AG04449 (cell line): ENCODE measurements at regions not wholly inside any gene's neighbourhood (a gene's known extent, or its start where the extent isn't known, plus 50 kb on each side); places are given as distances from the start of the nearest gene placed in this dataset.

Source experiments
- CTCF ChIA-PET: fragments of 350-600 bp; formaldehyde crosslinking; extraction: SDS; loops from one replicate; lab custom pipeline; 2021; ENCODE audit warnings: antibody characterized with exemption; lab: Yijun Ruan, JAX
- POLR2A ChIA-PET: fragments of 400-600, 350-600 bp; formaldehyde crosslinking; extraction: SDS; loops from one replicate; lab custom pipeline; 2020; ENCODE audit warnings: antibody characterized with exemption, inconsistent platforms; lab: Yijun Ruan, JAX
- DNase-seq: peaks from one replicate; pipeline ENCODE4 v3.0.0-alpha.2; 2010; ENCODE audit warnings: low read depth, low spot score
- H3K4me3 ChIP-seq: 2 replicates; pipeline ENCODE4 v1.5.1; 2011; ENCODE audit warnings: low read depth, mild to moderate bottlenecking, control low read depth, low read length
- CTCF ChIP-seq: IDR thresholded peaks from one replicate; pipeline ENCODE4 v1.5.1; 2011; ENCODE audit warnings: mild to moderate bottlenecking, moderate library complexity, low read length, control low read depth, inconsistent platforms; ENCODE audit not compliant: insufficient read depth; ENCODE audit errors: missing control alignments

GRCh38 chr4:20302336-20302735 lies 50.6 kb downstream of the SLIT2 start:
- DNase-seq = no peak
- CTCF ChIA-PET = no interaction called here
- TF ChIP-seq CTCF = no peak
- H3K4me3 ChIP-seq = no peak overlapping the region
- POLR2A ChIA-PET = no interaction called here

- DNase-seq = no peak
- no peak overlapping the region for H3K4me3 ChIP-seq
- TF ChIP-seq CTCF = peak; percentile 27
- ChIA-PET CTCF (interaction anchor here (0.9 to 5.3 kb wide), 23 partner anchors 8 to 384 kb away, joined by 3 to 69 read pairs (median 5); no protein-coding TSS in a partner anchor), POLR2A (no interaction called here)
Measured at GRCh38 chr4:20305976-20306375, 54.3 kb downstream of the SLIT2 start.

- POLR2A ChIA-PET = interaction anchor here (0.7 kb wide), 1 partner anchor 45 kb away, joined by 3 read pairs; no protein-coding TSS in a partner anchor
- no peak for TF ChIP-seq CTCF
- H3K4me3 ChIP-seq = no peak overlapping the region
- CTCF ChIA-PET = interaction anchor here (0.6 to 0.9 kb wide), 3 partner anchors 13 to 373 kb away, joined by 3 to 5 read pairs (median 3); no protein-coding TSS in a partner anchor
- peak; percentile 55 for DNase-seq
Measured at GRCh38 chr4:20311856-20312255, 60.2 kb downstream of the SLIT2 start.

GRCh38 chr4:20313237-20314030 lies 61.7 kb downstream of the SLIT2 start:
- H3K4me3 ChIP-seq = no peak overlapping the region
- CTCF ChIA-PET = interaction anchor here (1.3 to 1.6 kb wide), 2 partner anchors 7 to 9 kb away, joined by 5 to 6 read pairs; no protein-coding TSS in a partner anchor
- no peak for DNase-seq
- POLR2A ChIA-PET = no interaction called here
- TF ChIP-seq CTCF = no peak

- no peak for DNase-seq
- ChIA-PET POLR2A (no interaction called here), CTCF (interaction anchor here (1.1 to 2.9 kb wide), 2 partner anchors 11 to 112 kb away, joined by 3 to 29 read pairs; no protein-coding TSS in a partner anchor)
- TF ChIP-seq CTCF = no peak
- no peak overlapping the region for H3K4me3 ChIP-seq
Measured at GRCh38 chr4:20317424-20317985, 65.8 kb downstream of the SLIT2 start.
